ENCODE measurements at regions not wholly inside any gene's neighbourhood (a gene's known extent, or its start where the extent isn't known, plus 50 kb on each side); places are given as distances from the start of the nearest gene placed in this dataset.

- DNase-seq (ENCODE audit: low spot score): no peak
- TF ChIP-seq CTCF (IDR thresholded peaks at IDR 0.05; ENCODE audit: extremely low read depth, insufficient read depth, missing control alignments): no peak
- in situ Hi-C loops (cut with MboI; ENCODE audit: low pct_unique_long_range_greater_than_20kb, low sequenced_read_pairs, unreplicated experiment): no loop called here
Measured at GRCh38 chr2:116499389-116499788, 1315.1 kb upstream of the DDX18 start.

- peak; percentile 5 for DNase-seq (ENCODE audit: low spot score)
- in situ Hi-C loops (cut with MboI; ENCODE audit: low pct_unique_long_range_greater_than_20kb, low sequenced_read_pairs, unreplicated experiment): no loop called here
- peak; percentile 69 for TF ChIP-seq CTCF (IDR thresholded peaks at IDR 0.05; ENCODE audit: extremely low read depth, insufficient read depth, missing control alignments)
Measured at GRCh38 chr2:116510117-116510671, 1304.3 kb upstream of the DDX18 start.

- in situ Hi-C loops (cut with MboI; ENCODE audit: low pct_unique_long_range_greater_than_20kb, low sequenced_read_pairs, unreplicated experiment): no loop called here
- TF ChIP-seq CTCF (IDR thresholded peaks at IDR 0.05; ENCODE audit: extremely low read depth, insufficient read depth, missing control alignments): no peak
- DNase-seq (ENCODE audit: low spot score): no peak
Measured at GRCh38 chr2:116511426-116511825, 1303.1 kb upstream of the DDX18 start.

GRCh38 chr2:116513991-116514390 lies 1300.5 kb upstream of the DDX18 start:
- DNase-seq (ENCODE audit: low spot score): no peak
- TF ChIP-seq CTCF (IDR thresholded peaks at IDR 0.05; ENCODE audit: extremely low read depth, insufficient read depth, missing control alignments): no peak
- in situ Hi-C loops (cut with MboI; ENCODE audit: low pct_unique_long_range_greater_than_20kb, low sequenced_read_pairs, unreplicated experiment): no loop called here

- TF ChIP-seq CTCF (IDR thresholded peaks at IDR 0.05; ENCODE audit: extremely low read depth, insufficient read depth, missing control alignments): no peak
- in situ Hi-C loops (cut with MboI; ENCODE audit: low pct_unique_long_range_greater_than_20kb, low sequenced_read_pairs, unreplicated experiment): no loop called here
- DNase-seq (ENCODE audit: low spot score): no peak
Measured at GRCh38 chr2:116517936-116518335, 1296.6 kb upstream of the DDX18 start.

GRCh38 chr2:116537811-116538210 lies 1276.7 kb upstream of the DDX18 start:
- TF ChIP-seq CTCF (IDR thresholded peaks at IDR 0.05; ENCODE audit: extremely low read depth, insufficient read depth, missing control alignments): no peak
- in situ Hi-C loops (cut with MboI; ENCODE audit: low pct_unique_long_range_greater_than_20kb, low sequenced_read_pairs, unreplicated experiment): no loop called here

More at GRCh38 chr2:116537811-116538210, 1276.7 kb upstream of the DDX18 start:
- no peak for DNase-seq (ENCODE audit: low spot score)
